Hematopoietic multipotent progenitor cell treated with erythropoietin and hydrocortisone succinate and interleukin-3 and kit ligand, for 4 days (in vitro differentiated cells): ENCODE measurements at regions not wholly inside any gene's neighbourhood (a gene's known extent, or its start where the extent isn't known, plus 50 kb on each side); places are given as distances from the start of the nearest gene placed in this dataset.
"Not testable (repeated sequence)": the region's sequence is repeated elsewhere in the genome, so short reads cannot be mapped to it uniquely, and the experiment has no call there.

Experiments used
- DNase-seq: peaks from one replicate; pipeline ENCODE4 v3.0.0-alpha.2; 2015

GRCh38 chr14:56056031-56056430 is 62.2 kb upstream of the PELI2 start:
- DNase-seq: no peak

- DNase-seq: no peak
These were observed 61.0 kb upstream of the PELI2 start for GRCh38 chr14:56057071-56057741.

- DNase-seq: no peak
These were observed 60.4 kb upstream of the PELI2 start for GRCh38 chr14:56057767-56058166.

- peak; percentile 41 for DNase-seq
These were observed 59.2 kb upstream of the PELI2 start for GRCh38 chr14:56059054-56059453.

GRCh38 chr14:56061051-56061450 is 57.2 kb upstream of the PELI2 start:
- DNase-seq: no peak

GRCh38 chr14:56063131-56063530 is 55.1 kb upstream of the PELI2 start:
- no peak for DNase-seq

GRCh38 chr14:56064513-56064912 is 53.7 kb upstream of the PELI2 start:
- no peak for DNase-seq

- DNase-seq: not testable (repeated sequence)
These were observed 53.0 kb upstream of the PELI2 start for GRCh38 chr14:56065199-56065598.

GRCh38 chr14:56065621-56066290 is 52.5 kb upstream of the PELI2 start:
- no peak for DNase-seq
